Stomach (tissue), 4 donors: ENCODE measurements at regions not wholly inside any gene's neighbourhood (a gene's known extent, or its start where the extent isn't known, plus 50 kb on each side); places are given as distances from the start of the nearest gene placed in this dataset.

Experiments
- POLR2A ChIP-seq, 4 donors: fragments of 450-650 bp; IDR thresholded peaks; one replicate each; pipeline ENCODE4 v1.6.1; 2016; ENCODE audit warnings: antibody characterized with exemption in 4 of 4, control low read depth in 2 of 4, mild to moderate bottlenecking in 1 of 4, moderate library complexity in 1 of 4
- TF ChIP-seq, protein P1 (sequence below), 7 experiments: fragments of 450-650 bp in 4 of 7; fragments of 200-600 bp in 3 of 7; sonication (generic) in 3 of 7; IDR thresholded peaks; one replicate each; pipeline ENCODE4 v1.5.1; 2016 to 2019; ENCODE audit warnings: antibody characterized with exemption in 7 of 7, control low read depth in 2 of 7, mild to moderate bottlenecking in 1 of 7

DNA sequence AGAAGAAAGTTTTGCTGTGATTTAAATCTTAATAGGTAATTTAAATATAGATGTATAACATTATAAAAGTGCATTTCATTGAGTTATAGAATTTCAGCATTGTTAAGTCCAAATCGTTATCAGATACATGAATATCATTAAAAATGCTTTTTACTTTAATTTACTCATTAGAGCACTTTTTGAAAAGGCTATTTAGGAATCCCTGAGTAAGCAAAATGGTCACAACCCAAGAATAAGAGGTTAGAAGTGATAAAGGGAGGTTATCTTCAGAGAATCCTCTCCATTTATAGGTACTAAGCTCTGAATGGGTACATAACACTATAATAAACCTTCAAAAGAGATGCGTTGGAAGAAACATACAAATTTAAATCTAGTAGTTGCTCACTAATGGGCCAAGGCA, 130.7 kb downstream of the SLC30A10 start:
- TF ChIP-seq, protein P1, sequence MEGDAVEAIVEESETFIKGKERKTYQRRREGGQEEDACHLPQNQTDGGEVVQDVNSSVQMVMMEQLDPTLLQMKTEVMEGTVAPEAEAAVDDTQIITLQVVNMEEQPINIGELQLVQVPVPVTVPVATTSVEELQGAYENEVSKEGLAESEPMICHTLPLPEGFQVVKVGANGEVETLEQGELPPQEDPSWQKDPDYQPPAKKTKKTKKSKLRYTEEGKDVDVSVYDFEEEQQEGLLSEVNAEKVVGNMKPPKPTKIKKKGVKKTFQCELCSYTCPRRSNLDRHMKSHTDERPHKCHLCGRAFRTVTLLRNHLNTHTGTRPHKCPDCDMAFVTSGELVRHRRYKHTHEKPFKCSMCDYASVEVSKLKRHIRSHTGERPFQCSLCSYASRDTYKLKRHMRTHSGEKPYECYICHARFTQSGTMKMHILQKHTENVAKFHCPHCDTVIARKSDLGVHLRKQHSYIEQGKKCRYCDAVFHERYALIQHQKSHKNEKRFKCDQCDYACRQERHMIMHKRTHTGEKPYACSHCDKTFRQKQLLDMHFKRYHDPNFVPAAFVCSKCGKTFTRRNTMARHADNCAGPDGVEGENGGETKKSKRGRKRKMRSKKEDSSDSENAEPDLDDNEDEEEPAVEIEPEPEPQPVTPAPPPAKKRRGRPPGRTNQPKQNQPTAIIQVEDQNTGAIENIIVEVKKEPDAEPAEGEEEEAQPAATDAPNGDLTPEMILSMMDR (IDR thresholded peaks at IDR 0.05), result no peak
- TF ChIP-seq POLR2A (IDR thresholded peaks at IDR 0.05), result no peak
